NCI-H526 treated with DMSO at 0.1 percent for 48 hours (cell line): ENCODE measurements at regions not wholly inside any gene's neighbourhood (a gene's known extent, or its start where the extent isn't known, plus 50 kb on each side); places are given as distances from the start of the nearest gene placed in this dataset.

Experiments used
- DNase-seq: peaks from one replicate; lab custom pipeline; 2025; lab: John Stamatoyannopoulos, UW

GRCh38 chr4:29521281-29521680 lies 1198.9 kb upstream of the PCDH7 start:
- DNase-seq, result no peak

- DNase-seq, result no peak
Measured at GRCh38 chr4:29536745-29537144, 1183.4 kb upstream of the PCDH7 start.

GRCh38 chr4:29538889-29539646 lies 1181.1 kb upstream of the PCDH7 start:
- no peak for DNase-seq

GRCh38 chr4:29540439-29541102 lies 1179.6 kb upstream of the PCDH7 start:
- DNase-seq, result no peak

GRCh38 chr4:29541757-29542156 lies 1178.4 kb upstream of the PCDH7 start:
- no peak for DNase-seq

GRCh38 chr4:29549342-29549741 lies 1170.8 kb upstream of the PCDH7 start:
- no peak for DNase-seq

DNA sequence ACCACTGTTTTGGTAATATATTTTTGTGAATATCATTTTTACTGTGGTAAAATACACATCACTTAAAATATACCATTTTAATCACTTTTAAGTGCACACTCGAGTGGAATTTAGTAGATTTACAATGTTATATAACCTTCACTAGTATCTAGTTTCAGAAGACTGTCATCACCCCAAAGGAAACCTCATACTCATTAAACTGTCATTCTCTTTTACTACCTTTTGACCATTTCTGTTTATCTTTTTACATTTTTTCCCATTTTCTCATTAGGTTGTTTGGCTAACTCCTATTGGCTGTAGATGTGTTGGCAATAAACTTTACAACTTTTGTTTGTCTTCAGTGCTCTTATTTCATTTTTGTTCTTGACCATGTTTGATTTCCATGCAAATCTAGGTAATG lies 1168.3 kb upstream of the PCDH7 start:
- no peak for DNase-seq

GRCh38 chr4:29553846-29554245 lies 1166.3 kb upstream of the PCDH7 start:
- DNase-seq, result no peak

DNA sequence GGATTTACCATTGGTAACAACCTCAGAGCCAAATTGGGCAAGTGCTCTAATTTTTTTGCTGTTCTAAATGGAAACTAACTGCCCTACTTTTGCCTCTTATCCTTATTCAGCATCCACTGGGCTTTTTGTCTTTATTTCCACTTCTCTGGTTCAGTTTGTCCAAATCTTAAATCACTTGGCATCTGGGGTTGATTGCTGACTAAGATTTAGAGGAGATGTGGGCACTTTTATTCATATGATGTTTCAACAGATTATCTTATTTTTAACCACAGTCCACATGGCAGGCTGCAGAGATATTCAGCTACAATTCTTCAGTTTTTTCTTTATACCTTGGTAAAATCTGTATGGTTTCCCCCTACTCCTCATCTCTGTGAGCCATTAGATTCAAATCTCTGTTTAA lies 1161.4 kb upstream of the PCDH7 start:
- no peak for DNase-seq

GRCh38 chr4:29559286-29559685 lies 1160.9 kb upstream of the PCDH7 start:
- no peak for DNase-seq

- DNase-seq, result no peak
Measured at GRCh38 chr4:29560452-29560851, 1159.7 kb upstream of the PCDH7 start.

- no peak for DNase-seq
Measured at GRCh38 chr4:29565256-29565655, 1154.9 kb upstream of the PCDH7 start.

GRCh38 chr4:29566371-29566770 lies 1153.8 kb upstream of the PCDH7 start:
- no peak for DNase-seq

DNA sequence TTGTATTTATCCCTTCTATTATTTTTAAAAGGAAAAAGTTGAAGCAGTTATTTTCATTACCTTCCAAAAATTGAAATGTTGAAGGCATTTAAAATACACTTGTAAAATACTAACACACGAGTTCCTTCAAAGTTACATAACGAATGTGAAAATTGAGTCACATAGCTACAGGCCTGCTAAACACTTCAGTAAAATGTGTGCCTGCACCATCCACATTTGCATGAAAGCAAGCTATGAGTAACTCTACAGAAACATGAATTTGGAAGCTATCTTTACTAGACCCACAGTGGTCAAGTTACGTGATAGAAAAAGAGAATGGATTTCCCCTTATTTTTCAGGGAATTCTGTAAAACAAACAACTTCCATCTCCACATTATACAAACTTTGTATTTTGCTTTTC lies 1148.8 kb upstream of the PCDH7 start:
- no peak for DNase-seq

DNA sequence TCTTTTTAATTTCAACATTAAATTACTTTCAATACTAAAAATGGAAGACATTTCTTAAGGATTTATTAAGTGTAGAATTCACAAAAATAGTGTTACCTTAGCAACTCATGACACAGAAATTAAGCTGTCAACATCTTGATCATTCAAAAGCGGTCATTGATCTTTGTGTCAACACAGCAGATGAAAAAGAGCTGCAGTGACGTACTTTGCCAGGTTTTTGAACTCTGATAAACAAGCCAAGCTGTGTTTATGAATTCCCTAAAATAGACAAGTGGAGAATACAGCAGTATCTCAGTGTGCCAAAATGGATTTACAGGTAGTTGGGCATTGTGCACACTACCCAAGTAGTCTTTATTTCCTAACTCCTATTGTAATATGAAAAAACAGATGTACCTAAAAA lies 1141.8 kb upstream of the PCDH7 start:
- no peak for DNase-seq

GRCh38 chr4:29581457-29581856 lies 1138.7 kb upstream of the PCDH7 start:
- DNase-seq, result no peak

- DNase-seq, result no peak
Measured at GRCh38 chr4:29588617-29589016, 1131.6 kb upstream of the PCDH7 start.

DNA sequence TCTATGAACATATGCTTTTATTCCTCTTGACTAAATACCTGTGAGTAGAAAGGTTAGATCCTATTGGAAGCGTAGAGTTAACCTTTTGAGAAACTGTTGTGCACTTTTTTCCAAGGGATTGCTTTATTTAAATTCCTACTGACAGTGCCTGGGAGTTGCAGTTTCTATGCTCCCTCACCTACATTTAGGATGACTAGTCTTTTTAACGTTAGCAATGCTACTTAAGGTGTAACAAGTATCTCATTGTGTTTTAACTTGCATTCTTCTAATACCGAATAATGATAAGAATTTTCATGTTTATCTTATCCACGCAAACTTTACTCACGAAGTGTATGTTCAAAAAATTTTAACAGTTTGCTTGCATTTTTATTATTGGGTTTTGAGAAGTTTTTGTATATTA lies 1123.9 kb upstream of the PCDH7 start:
- no peak for DNase-seq

DNA sequence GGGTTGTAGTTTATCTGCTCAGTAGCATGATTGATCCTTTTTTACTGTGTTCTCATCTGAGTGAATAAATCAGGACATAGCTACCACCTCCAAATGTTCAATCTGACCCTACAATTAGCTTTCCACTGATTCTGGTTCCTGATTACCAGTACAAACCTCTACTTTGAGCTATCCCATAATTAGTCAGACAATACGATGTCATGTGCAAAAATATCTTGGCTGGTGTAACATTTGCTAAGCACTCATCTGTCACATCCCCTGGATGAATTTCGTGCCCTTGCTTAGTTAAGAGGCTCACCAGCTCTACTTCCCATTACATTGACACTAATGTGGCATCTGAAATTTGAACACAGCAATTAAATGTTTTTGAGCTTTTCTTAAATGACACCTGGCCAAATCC lies 1101.0 kb upstream of the PCDH7 start:
- DNase-seq, result no peak

- DNase-seq, result no peak
Measured at GRCh38 chr4:29632199-29632598, 1088.0 kb upstream of the PCDH7 start.

DNA sequence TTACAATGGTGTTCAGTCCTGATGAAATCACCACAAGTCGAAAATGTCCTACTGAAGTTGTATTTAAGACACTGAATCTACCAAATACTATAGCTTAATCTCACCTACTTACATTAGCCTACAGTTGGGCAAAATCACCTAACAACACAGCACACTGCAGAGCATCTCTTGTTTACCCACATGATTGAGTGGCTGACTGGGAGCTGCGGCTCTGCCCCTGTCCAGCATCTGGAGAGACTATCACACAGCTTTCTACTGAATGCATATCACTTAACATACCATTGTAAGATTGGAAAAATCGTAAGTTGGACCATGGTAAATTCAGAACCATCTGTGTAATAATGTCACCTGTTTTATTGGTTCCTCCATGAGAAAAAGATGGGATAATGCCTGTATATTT lies 1083.2 kb upstream of the PCDH7 start:
- DNase-seq, result no peak

DNA sequence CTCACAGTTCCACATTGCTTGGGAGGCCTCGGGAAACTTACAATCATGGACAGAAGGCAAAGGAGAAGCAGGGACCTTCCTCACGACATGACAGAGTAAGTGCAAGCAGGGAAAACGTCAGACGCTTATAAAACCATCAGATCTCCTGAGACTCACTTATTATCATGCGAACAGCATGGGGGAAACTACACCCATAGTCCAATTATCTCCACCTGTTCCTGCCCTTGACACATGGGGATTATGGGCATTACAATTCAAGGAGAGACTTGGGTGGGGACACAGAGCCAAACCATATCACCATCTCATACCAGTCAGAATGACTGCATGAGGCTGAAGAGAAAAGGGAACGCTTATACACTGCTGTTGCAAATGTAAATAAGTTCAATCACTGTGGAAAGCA lies 1066.9 kb upstream of the PCDH7 start:
- DNase-seq, result no peak

DNA sequence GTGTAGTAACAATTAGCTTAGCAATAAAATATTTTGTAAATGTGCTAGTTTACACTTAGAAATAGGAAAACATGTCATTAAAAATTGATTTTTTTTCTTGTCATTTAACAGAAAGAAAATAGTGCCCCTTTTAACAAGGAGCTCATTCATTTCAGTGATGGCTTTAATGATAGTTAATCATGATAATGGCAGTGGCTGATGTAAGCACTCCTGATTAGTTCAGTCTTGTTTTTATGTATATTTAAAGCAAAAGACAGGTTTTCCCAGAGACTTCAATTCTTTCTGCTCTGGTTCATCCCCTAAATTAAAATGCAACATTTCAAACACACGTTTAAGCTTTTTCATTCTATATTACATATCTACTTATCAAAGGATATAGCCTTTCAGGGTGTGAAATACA lies 1039.5 kb upstream of the PCDH7 start:
- DNase-seq, result no peak

- DNase-seq, result no peak
Measured at GRCh38 chr4:29704059-29704458, 1016.1 kb upstream of the PCDH7 start.
